ENCODE measurements at regions not wholly inside any gene's neighbourhood (a gene's known extent, or its start where the extent isn't known, plus 50 kb on each side); places are given as distances from the start of the nearest gene placed in this dataset.

- POLR2A ChIA-PET (ENCODE audit: partially characterized antibody), result no interaction called here
- H3K4me2 ChIP-seq (ENCODE audit: insufficient read depth in 1 of 2, low read depth in 2 of 2, low read length in 2 of 2), result no peak overlapping the region
- H2BK120ac ChIP-seq (replicated peaks; ENCODE audit: low read depth, low read length), result no peak overlapping the region
- H3K79me1 ChIP-seq (ENCODE audit: low read depth, low read length), result no peaks in the 10 kb centered on the region
- no peak overlapping the region for H4K5ac ChIP-seq (ENCODE audit: insufficient read length, low read depth, low read length)
- no peaks in the 10 kb centered on the region for H3K79me2 ChIP-seq (ENCODE audit: control insufficient read depth in 1 of 2, insufficient read depth in 2 of 2, low read length in 2 of 2)
- H3K56ac ChIP-seq (replicated peaks; ENCODE audit: insufficient read length, low read depth, low read length), result no peak overlapping the region
- 90% methylated on average over 2 of the region's 2 CpGs; no CpG with 5 or more reads in 1 of the 2 experiments for WGBS, 2 experiments (ENCODE audit: extremely low coverage in 1 of 2, insufficient coverage in 1 of 2, insufficient read length in 1 of 2, insufficient replicate concordance in 2 of 2, low coverage in 1 of 2, low lambda C conversion rate in 2 of 2, missing lambda C conversion rate in 1 of 2)
- H4K20me1 ChIP-seq (replicated peaks in 1 of 2; ENCODE audit: control insufficient read depth in 1 of 2, insufficient read depth in 2 of 2, low read length in 2 of 2), result no peaks in the 10 kb centered on the region
- no peak overlapping the region for H3K4ac ChIP-seq (replicated peaks; ENCODE audit: insufficient read length, low read depth, low read length)
- H3K23ac ChIP-seq (ENCODE audit: insufficient read length), result no peak overlapping the region
- no peak overlapping the region for H2BK12ac ChIP-seq (ENCODE audit: low read depth, low read length)
- no peak overlapping the region for H2BK5ac ChIP-seq (ENCODE audit: low read depth, low read length)
- no peaks in the 10 kb centered on the region for H3K4me1 ChIP-seq (replicated peaks in 1 of 4; ENCODE audit: control insufficient read depth in 3 of 4, insufficient read depth in 4 of 4, low read length in 3 of 4)
- CTCF ChIA-PET (ENCODE audit: partially characterized antibody), result no interaction called here
- H3K9ac ChIP-seq (replicated peaks in 1 of 4; ENCODE audit: extremely low read depth in 1 of 4, low read depth in 3 of 4, low read length in 3 of 4), result no peak overlapping the region
- no peaks in the 10 kb centered on the region for H3K27me3 ChIP-seq (replicated peaks in 1 of 4; ENCODE audit: control insufficient read depth in 3 of 4, extremely low read depth in 1 of 4, insufficient read depth in 3 of 4, low read length in 3 of 4)
- no peak overlapping the region for H3K4me3 ChIP-seq (ENCODE audit: extremely low read depth in 1 of 4, insufficient read depth in 2 of 4, low read depth in 3 of 4, low read length in 4 of 4)
- DNase-seq (ENCODE audit: low read depth in 1 of 2, low spot score in 2 of 2) (no peak), FAIRE-seq (no peak)
- H2AK5ac ChIP-seq (ENCODE audit: low read depth, low read length), result no peak overlapping the region
- no peak overlapping the region for H4K91ac ChIP-seq (replicated peaks; ENCODE audit: insufficient read length, low read length)
- no peak overlapping the region for H3K27ac ChIP-seq (ENCODE audit: low read depth, low read length)
- no peaks in the 10 kb centered on the region for H3K23me2 ChIP-seq (ENCODE audit: low read depth, low read length)
- no peak overlapping the region for H2AFZ ChIP-seq (ENCODE audit: low read length)
- no peak overlapping the region for H3K14ac ChIP-seq (ENCODE audit: insufficient read length)
- H3K36me3 ChIP-seq (ENCODE audit: control insufficient read depth in 2 of 4, insufficient read depth in 4 of 4, low read length in 3 of 4), result no peaks in the 10 kb centered on the region
- no peak overlapping the region for H4K8ac ChIP-seq (ENCODE audit: extremely low read depth, insufficient read depth, low read length)
- no peak overlapping the region for H2BK20ac ChIP-seq (ENCODE audit: low read length)
- H2BK15ac ChIP-seq (ENCODE audit: low read length), result no peak overlapping the region
- H3K9me3 ChIP-seq (ENCODE audit: insufficient read depth in 2 of 2, low read depth in 1 of 2, low read length in 1 of 2), result peaks cover 0 to 2% of the 10 kb centered on the region in 2 experiments; a peak in 1 of 4 replicates
- no peak overlapping the region for H3K18ac ChIP-seq (ENCODE audit: extremely low read depth, low read length)
- TF ChIP-seq CTBP2 (IDR thresholded peaks at IDR 0.05; ENCODE audit: borderline replicate concordance, insufficient read depth, insufficient read length, low read length) (no peak), TEAD4 (IDR thresholded peaks at IDR 0.05; ENCODE audit: low read depth, low read length) (no peak), HDAC6 (IDR thresholded peaks at IDR 0.05; ENCODE audit: low read depth, low read length) (no peak), SP2 (IDR thresholded peaks at IDR 0.05; ENCODE audit: low read length) (no peak), EGR1 (IDR thresholded peaks at IDR 0.05; ENCODE audit: borderline replicate concordance, low read depth, low read length) (no peak), SIN3A (conservative IDR thresholded peaks at IDR 0.05 in 1 of 2, IDR thresholded peaks at IDR 0.05 in 1 of 2; ENCODE audit: low read depth in 1 of 2, low read length in 2 of 2) (no peak), NANOG (IDR thresholded peaks at IDR 0.05; ENCODE audit: insufficient read depth, low read depth, low read length, poor library complexity, severe bottlenecking) (no peak), BACH1 (IDR thresholded peaks at IDR 0.05; ENCODE audit: low read length) (no peak), CBX8 (IDR thresholded peaks at IDR 0.05; ENCODE audit: borderline replicate concordance, low read depth, low read length) (no peak), ZNF274 (IDR thresholded peaks at IDR 0.05; ENCODE audit: borderline replicate concordance, extremely low read depth, low read length) (no peak), PHF8 (conservative IDR thresholded peaks at IDR 0.05; ENCODE audit: low read depth, low read length) (no peak), CHD2 (IDR thresholded peaks at IDR 0.05; ENCODE audit: low read length) (no peak), FOSL1 (IDR thresholded peaks at IDR 0.05; ENCODE audit: insufficient read depth, low read depth, low read length) (no peak), SIX5 (IDR thresholded peaks at IDR 0.05; ENCODE audit: low read depth, low read length) (no peak), BCL11A (IDR thresholded peaks at IDR 0.05; ENCODE audit: low read depth in 2 of 2, low read length in 2 of 2) (no peak), POLR2A (IDR thresholded peaks at IDR 0.05; ENCODE audit: control extremely low read depth in 1 of 2, low read depth in 2 of 2, low read length in 2 of 2) (no peak), CEBPB (IDR thresholded peaks at IDR 0.05; ENCODE audit: low read depth, low read length) (no peak)
These were observed 256.9 kb upstream of the TUSC1 start for GRCh38 chr9:25935188-25935587.
